ENCODE measurements at regions not wholly inside any gene's neighbourhood (a gene's known extent, or its start where the extent isn't known, plus 50 kb on each side); places are given as distances from the start of the nearest gene placed in this dataset.
"Not testable (repeated sequence)": the region's sequence is repeated elsewhere in the genome, so short reads cannot be mapped to it uniquely, and the experiment has no call there.

DNA sequence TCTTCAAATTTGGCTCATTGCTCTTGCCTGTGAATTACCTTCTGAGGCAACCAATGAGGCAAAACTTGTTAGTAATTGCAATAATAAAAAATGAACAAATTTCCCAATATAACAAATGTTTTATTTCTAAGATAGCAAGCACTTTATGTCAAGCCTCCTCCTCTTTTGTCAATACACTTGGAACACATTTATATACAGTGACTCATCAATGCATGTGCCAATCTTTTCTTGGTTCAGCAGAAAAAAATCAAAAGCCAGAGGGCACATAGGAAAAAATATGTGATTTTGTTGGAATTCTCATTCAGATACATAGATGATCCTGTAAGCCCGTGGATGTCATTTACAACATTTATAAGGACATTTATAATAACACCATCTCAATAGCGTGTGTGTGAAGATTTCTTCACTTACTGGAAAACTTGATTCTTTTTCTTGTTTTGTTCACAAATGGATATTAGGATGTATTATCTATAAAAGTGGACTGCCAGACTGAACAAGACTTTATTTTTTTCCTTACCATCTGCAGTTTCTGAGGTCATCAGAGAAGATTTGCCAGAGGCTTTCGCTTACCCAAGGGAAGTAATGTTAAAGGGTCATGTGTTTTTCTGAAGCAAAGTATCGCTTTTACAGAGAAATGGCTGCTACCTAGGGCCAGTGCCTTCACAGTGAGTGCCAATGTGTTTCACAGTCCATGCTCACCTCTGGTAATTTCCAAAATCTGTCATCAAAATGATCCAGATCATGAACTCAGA, 645.7 kb upstream of the PTBP2 start:
- no peak for DNase-seq (ENCODE audit: low spot score)

GRCh38 chr1:96076589-96076988, 645.0 kb upstream of the PTBP2 start:
- DNase-seq (ENCODE audit: low spot score) = no peak

- DNase-seq (ENCODE audit: low spot score) = no peak
These were observed 642.0 kb upstream of the PTBP2 start for GRCh38 chr1:96079581-96079980.

DNA sequence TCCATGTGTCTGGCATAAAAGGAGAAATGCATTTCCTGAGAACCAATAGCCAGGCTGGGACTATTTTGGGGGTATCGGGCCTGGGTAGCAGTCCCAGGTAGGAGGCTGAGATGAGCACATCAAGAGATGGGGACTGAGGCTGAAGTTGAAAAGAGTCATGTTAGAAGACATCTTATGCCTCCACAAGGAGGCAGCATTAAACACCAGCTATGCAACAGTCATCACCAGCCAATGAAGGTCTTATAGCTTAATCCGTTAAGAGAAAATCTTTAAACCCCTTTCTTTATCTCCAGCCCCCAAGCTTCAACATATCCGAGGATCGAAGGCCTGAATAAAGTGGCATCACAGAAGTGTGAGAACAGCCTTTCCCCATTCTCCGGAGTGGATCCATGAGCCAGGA, 640.7 kb upstream of the PTBP2 start:
- DNase-seq (ENCODE audit: low spot score) = peak; percentile 10

DNA sequence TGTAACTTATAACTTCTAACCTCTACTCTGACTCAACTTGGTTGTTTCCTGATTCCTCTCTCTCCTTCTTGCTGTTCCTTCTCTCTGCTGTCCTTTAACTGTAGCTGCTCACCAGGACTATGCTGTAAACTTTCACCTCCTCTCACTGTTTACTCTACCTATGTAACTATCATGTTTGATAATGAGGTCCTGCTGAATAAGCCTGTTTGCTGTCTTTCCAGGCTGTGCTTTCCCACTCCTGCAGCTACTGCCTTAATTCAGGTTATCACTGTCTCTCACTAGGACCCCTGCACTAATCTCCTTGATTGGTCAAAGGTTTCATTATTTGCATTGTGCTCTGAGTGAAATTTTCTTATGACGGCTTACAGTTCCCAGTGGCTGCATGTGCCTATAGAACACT, 633.9 kb upstream of the PTBP2 start:
- no peak for DNase-seq (ENCODE audit: low spot score)

- no peak for DNase-seq (ENCODE audit: low spot score)
These were observed 631.5 kb upstream of the PTBP2 start for GRCh38 chr1:96090134-96090533.

DNA sequence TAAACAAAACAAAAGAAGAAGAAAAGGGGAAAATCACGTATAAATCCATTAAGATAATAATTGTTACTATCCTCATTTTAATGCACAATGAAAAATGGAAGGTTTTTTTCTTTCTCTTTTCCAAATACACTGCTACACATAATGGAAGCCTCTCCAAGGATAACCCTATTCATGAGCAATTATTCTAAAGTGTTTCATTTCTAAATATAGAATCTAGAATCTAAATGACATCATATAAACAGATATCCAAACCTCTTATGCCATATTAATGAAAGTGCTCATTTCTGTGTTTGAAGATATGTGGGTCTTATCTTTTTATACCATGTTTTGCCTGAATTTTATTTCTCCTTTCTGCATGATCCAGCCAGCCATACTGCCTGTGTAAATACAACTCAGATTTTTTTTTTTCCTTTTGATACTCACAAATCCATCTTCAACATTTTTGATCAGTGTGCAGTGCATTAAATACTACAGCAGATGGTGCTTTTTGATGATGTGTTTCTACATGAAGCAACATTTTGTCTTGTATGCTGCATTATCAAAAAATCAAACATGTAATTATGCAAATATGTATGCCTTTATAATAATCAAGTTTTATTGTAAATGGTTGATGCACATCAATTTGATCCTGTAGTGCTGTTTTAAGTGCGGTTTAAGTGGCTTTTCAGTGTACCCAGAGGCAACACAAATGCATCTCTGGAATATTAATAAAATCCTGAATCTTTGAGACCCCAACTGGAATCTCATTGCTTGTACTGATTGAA, 625.6 kb upstream of the PTBP2 start:
- no peak for DNase-seq (ENCODE audit: low spot score)

DNA sequence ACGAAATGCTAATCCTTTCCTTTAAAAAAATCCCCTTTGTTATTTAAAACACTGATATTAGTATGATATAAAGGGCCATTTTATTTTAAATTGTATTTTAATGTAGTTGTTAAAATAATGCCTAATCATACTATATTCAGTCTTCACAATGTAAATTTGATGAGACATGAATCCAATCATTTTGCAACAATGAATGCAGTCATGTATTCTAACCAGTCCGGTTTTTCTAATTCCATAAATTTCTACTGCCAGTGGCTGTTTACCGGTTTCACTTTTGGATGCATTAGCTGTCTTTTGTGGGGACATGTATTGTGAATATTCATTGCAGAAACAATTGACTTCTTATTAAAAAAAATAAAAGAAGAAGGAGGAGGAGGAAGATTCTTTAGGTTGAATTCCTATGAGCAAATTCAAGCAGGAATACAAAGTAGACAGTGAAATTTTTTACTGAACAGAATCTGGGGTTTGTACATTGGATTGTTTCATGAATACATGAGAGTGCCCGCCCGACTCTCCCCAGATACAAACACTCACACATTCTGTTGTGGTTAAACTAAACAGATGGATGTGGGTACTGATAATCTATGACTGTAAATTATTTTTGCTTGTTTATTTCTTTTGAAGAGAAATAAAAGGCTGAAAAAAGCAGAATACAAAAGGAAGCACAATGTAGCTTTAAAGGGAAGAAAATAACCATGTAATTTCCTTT, 624.8 kb upstream of the PTBP2 start:
- DNase-seq (ENCODE audit: low spot score) = no peak

DNA sequence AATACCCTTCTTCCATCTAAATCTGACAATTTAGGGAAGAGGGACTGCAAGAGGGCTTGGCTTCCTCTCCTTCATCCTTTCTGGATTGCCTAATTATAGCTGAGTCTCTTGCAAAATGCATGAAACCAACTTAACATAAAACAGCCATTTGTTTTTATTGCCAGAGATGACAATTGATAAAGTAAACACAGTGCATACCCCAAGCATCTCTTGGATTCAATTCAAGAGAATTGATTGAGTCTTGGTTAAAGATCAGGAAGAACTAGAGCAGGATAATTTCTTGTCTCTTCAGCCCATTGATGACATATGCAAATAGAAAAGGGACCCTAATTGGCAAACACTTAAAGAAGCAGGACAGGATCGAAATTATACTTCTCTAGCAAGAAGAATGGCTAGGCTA, 617.1 kb upstream of the PTBP2 start:
- DNase-seq (ENCODE audit: low spot score) = no peak

DNA sequence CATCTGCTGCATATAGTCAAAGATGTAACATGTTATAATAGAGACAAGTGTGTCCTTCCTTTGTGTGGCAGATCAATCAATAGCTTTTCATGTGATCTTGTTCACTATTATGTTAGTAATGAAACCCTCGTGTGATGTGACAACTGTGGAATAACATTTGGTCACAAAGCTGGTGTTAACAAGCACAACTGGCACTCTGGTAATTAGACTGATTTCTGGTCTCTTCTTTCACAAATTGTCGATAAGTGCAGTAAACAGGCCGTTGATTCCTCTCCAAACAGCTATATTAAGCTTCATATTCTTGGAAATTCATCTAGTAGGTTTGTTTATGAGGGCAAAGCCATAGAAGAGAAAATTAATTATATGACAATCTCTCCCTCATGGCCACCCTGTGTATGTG, 616.7 kb upstream of the PTBP2 start:
- DNase-seq (ENCODE audit: low spot score) = no peak

- DNase-seq (ENCODE audit: low spot score) = no peak
These were observed 604.9 kb upstream of the PTBP2 start for GRCh38 chr1:96116731-96117130.

DNA sequence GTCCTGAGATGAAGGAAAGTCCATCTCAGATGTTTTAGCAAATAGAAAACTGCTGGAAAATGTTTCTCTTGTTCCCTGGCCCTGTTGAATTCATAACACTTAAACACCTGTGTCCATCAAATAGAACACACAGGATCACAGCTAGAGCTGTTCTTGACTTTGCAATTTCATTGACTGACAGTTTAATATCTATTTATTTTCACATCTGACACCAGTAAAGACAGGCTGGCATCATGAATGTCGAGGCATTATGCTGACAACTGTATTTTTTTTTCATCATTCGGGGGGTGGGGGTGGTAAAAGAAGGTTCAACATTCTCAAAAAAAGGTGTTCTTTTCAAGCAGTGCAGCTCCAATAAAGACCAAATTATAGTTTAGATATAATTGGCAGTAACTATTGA, 591.2 kb upstream of the PTBP2 start:
- DNase-seq (ENCODE audit: low spot score) = no peak

DNA sequence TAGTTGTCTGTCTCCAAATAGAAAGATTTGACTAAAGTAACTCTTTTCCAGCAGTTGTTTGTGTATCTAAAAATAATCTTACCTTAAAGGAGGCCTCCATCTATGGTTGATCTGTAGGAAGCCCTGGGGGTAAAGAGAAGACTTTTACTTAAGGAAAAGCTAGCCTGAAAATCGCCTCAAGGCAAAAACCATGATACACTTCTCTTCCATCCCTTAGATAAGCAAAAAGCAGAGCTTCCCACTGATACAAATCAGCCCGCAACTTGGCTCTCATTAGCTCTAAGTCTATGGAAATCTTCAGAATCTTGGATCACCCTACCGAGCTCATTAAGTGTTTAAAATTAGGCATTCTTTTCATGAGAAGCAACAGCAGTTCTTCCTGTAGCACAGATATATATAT, 576.9 kb upstream of the PTBP2 start:
- DNase-seq (ENCODE audit: low spot score) = no peak

DNA sequence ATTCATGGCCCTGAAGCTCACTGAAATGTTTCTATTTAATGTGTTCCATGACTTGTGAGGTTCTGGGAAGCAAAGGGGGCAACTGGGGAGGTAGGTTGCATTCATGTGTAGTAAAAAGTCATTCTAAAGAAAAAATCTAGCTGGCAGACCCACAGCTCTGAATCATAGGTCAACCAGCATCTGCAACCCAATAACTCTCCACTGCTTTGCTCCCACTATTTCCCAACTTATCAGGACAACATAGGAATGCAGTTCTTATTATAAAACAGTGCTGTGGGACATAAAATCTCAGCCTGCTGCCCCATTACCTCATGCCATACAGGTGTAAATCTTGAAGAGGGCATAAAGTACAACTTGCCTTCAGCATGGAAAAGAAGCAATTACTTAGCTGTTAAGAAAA, 576.1 kb upstream of the PTBP2 start:
- no peak for DNase-seq (ENCODE audit: low spot score)

- DNase-seq (ENCODE audit: low spot score) = not testable (repeated sequence)
These were observed 568.6 kb upstream of the PTBP2 start for GRCh38 chr1:96152957-96153356.

DNA sequence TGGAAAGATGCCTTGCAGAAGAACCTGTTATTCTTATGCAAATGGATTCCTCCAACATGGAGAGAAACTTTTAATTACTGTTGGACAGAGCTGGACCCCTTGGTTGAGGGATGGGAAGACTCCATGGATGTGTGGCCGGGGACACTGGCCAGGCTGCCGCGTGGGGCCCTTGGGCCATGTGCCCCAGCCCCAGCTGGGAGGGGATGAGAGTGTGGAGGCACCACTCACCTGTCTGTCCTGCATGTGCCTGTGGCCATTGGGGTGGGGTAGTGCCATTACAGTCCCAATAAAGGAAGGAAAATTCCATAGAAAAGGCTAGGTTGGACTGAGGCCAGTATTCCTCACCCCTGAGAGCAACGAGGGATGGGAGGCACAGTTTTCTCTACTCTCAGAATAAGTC, 564.5 kb upstream of the PTBP2 start:
- DNase-seq (ENCODE audit: low spot score) = no peak

GRCh38 chr1:96159379-96159778, 562.2 kb upstream of the PTBP2 start:
- no peak for DNase-seq (ENCODE audit: low spot score)

DNA sequence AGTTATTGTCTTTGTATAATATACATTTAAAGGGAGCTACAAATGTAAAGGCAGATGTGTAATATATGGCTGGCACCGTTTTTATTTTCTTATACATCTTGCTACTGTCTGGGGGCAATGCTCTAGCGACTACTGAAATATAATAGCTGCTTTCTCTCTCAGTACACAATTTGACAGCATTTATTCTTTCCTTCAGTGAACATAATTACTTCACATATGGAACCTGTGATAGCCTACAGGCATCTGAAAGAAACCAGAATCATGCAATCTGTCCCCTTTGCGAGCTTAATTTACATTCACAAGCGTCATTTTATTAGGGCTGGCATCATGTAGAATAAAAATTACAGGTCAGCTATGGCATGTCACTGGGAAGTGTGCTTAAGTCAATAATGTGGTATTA, 557.5 kb upstream of the PTBP2 start:
- no peak for DNase-seq (ENCODE audit: low spot score)

GRCh38 chr1:96178053-96178452, 543.5 kb upstream of the PTBP2 start:
- no peak for DNase-seq (ENCODE audit: low spot score)

GRCh38 chr1:96183485-96183884, 538.1 kb upstream of the PTBP2 start:
- DNase-seq (ENCODE audit: low spot score) = no peak

DNA sequence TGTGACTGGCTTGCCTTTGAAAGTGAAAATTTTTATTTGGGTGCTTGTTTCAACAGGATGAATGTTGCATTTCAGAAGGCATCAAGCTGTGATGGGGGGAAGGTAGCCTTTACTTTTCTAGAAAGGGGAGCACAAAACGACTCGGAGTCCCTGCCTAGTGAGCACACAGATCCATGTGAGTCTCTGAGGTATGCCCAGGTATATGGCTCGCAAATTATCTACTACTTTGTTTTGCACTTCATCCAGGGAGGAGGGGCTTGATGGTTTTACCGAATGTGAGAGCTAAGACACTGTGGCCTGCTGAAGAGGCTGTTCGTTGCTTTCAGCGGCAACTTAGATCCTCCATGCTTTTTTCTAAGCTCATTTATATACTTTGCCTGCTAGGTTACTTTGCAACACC, 537.7 kb upstream of the PTBP2 start:
- DNase-seq (ENCODE audit: low spot score) = no peak

GRCh38 chr1:96185181-96185580, 536.4 kb upstream of the PTBP2 start:
- no peak for DNase-seq (ENCODE audit: low spot score)

DNA sequence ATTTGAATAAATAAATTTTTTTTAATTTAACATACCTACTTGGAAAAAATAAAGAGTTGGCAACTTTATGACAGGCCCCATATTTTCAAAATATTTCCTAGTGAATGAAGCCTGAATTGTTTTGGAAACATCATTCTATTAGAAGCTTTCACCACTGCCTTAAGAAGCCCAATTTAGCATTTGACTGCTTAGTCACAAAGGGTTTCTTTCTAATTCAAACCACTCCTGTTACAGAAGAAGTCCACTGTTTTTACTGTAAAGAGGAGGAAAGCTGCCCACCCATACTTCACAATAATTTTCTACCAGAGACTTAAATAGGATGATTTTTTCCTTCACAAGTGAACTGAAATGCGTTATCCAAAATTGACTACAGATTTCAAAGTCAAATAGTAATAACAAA, 534.6 kb upstream of the PTBP2 start:
- no peak for DNase-seq (ENCODE audit: low spot score)
